GM12878 (cell line): ENCODE measurements at regions not wholly inside any gene's neighbourhood (a gene's known extent, or its start where the extent isn't known, plus 50 kb on each side); places are given as distances from the start of the nearest gene placed in this dataset.

Source experiments
- ATAC-seq: fragments of 200-7000 bp; cut with Tn5 transposase; 3 replicates; pipeline ENCODE4 v1.9.1; 2020; ENCODE audit warnings: mild to moderate bottlenecking, moderate library complexity
- BruUV-seq: library from RNA; stranded (reverse); fragments of 400-500 nt; replicated peaks from 2 replicates; lab custom pipeline; 2021; lab: Mats Ljungman, UMichigan
- CTCF ChIA-PET: fragments of 300-600 bp; sonication (Branson Sonifier 250); formaldehyde crosslinking; extraction: SDS; loops from one replicate; lab custom pipeline; 2021; ENCODE audit warnings: inconsistent platforms; lab: Yijun Ruan, JAX
- POLR2A ChIA-PET: fragments of 350-600 bp; formaldehyde crosslinking; extraction: SDS; loops from one replicate; lab custom pipeline; 2021; ENCODE audit warnings: inconsistent platforms; lab: Charles Lee
- RAD21 ChIA-PET: fragments of 300-600 bp; sonication (Branson Sonifier 250); formaldehyde crosslinking; loops from one replicate; lab custom pipeline; 2023; ENCODE audit warnings: antibody characterized with exemption; ENCODE audit not compliant: unreplicated experiment; lab: Charles Lee
- SMC1A ChIA-PET: fragments of 300-600 bp; sonication (Branson Sonifier 250); formaldehyde crosslinking; loops from one replicate; lab custom pipeline; 2023; ENCODE audit not compliant: unreplicated experiment, uncharacterized antibody; lab: Charles Lee
- DNase-seq: peaks from one replicate; pipeline ENCODE4 v3.0.0-alpha.2; 2011; ENCODE audit warnings: low read depth, low spot score
- FAIRE-seq: peaks from 3 replicates; lab custom pipeline; 2011; peaks lifted over from hg19 to GRCh38; lab: Jason Lieb, UNC
- H2AFZ ChIP-seq: 2 replicates; pipeline ENCODE4 v1.6.0; 2011; ENCODE audit warnings: low read depth, low read length, control low read depth; ENCODE audit not compliant: control insufficient read depth
- H3K27ac ChIP-seq: 2 replicates; pipeline ENCODE4 v1.5.1; 2011; ENCODE audit warnings: control low read depth; ENCODE audit not compliant: control insufficient read depth, insufficient read depth
- H3K27me3 ChIP-seq, 2 experiments: replicated peaks in 1 of 2; 2 replicates each; pipeline versions ENCODE4 v1.6.0 to v1.6.1; 2011; ENCODE audit warnings: low read length in 1 of 2; ENCODE audit not compliant: control insufficient read depth in 2 of 2, insufficient read depth in 2 of 2
- H3K36me3 ChIP-seq, 2 experiments: 2 replicates each; pipeline ENCODE4 v1.5.1; 2011; ENCODE audit warnings: low read length in 1 of 2; ENCODE audit not compliant: control insufficient read depth in 2 of 2, insufficient read depth in 2 of 2
- H3K4me1 ChIP-seq: 2 replicates; pipeline ENCODE4 v1.6.1; 2011; ENCODE audit warnings: mild to moderate bottlenecking, low read length, moderate library complexity, mixed read lengths; ENCODE audit not compliant: control insufficient read depth, insufficient read depth
- H3K4me2 ChIP-seq: 2 replicates; pipeline ENCODE4 v1.6.0; 2011; ENCODE audit warnings: control low read depth; ENCODE audit not compliant: control insufficient read depth, insufficient read depth
- H3K4me3 ChIP-seq: fragments of 200-600 bp; sonication (generic); 2 replicates; pipeline ENCODE4 v1.5.1; 2016
- H3K79me2 ChIP-seq: 2 replicates; pipeline ENCODE4 v1.6.0; 2011; ENCODE audit warnings: low read length; ENCODE audit not compliant: control insufficient read depth, insufficient read depth
- H3K9ac ChIP-seq: 2 replicates; pipeline ENCODE4 v1.8.0; 2011; ENCODE audit warnings: low read length, control low read depth, mixed read lengths; ENCODE audit not compliant: control insufficient read depth, insufficient read depth
- H3K9me3 ChIP-seq: replicated peaks from 3 replicates; pipeline ENCODE4 v1.5.1; 2011; ENCODE audit warnings: mild to moderate bottlenecking, low read length; ENCODE audit not compliant: control insufficient read depth, insufficient read depth
- H4K20me1 ChIP-seq: 2 replicates; pipeline ENCODE4 v1.6.0; 2011; ENCODE audit not compliant: control insufficient read depth, insufficient read depth
- ATF2 ChIP-seq: IDR thresholded peaks from 2 replicates; pipeline ENCODE4 v1.6.1; 2012; ENCODE audit warnings: low read length, inconsistent platforms
- CEBPZ ChIP-seq: fragments of 150-350 bp; IDR thresholded peaks from 2 replicates; pipeline ENCODE4 v1.6.1; 2016; ENCODE audit warnings: low read depth, low read length
- CUX1 ChIP-seq: IDR thresholded peaks from 2 replicates; pipeline ENCODE4 v1.6.1; 2012; ENCODE audit warnings: improper control_type of control experiment, low read depth, low read length; ENCODE audit not compliant: insufficient replicate concordance
- DPF2 ChIP-seq: fragments of 450-650 bp; IDR thresholded peaks from 2 replicates; pipeline ENCODE4 v1.6.1; 2017; ENCODE audit warnings: mild to moderate bottlenecking
- EP300 ChIP-seq, 2 experiments: fragments of 150-350 bp in 1 of 2; IDR thresholded peaks; 2 replicates each; pipeline ENCODE4 v1.6.1; 2011 to 2012; ENCODE audit warnings: low read depth in 2 of 2, low read length in 2 of 2, borderline replicate concordance in 1 of 2, improper control_type of control experiment in 1 of 2, inconsistent platforms in 1 of 2; ENCODE audit not compliant: control insufficient read depth in 1 of 2
- RAD51 ChIP-seq: fragments of 450-650 bp; IDR thresholded peaks from 2 replicates; pipeline ENCODE4 v1.6.1; 2016; ENCODE audit warnings: moderate library complexity, mild to moderate bottlenecking, inconsistent platforms
- WGBS: methylation state at CpG from one replicate; pipeline ENCODE4 v1.1.6; 2016; ENCODE audit warnings: low lambda C conversion rate; ENCODE audit not compliant: insufficient replicate concordance, insufficient coverage; ENCODE audit errors: missing lambda C conversion rate; 5-methylcytosine and 5-hydroxymethylcytosine counted together
- in situ Hi-C: fragments of 300-500 bp; cut with MboI; formaldehyde crosslinking; loops from 9 replicates; pipeline ENCODE4 v1.14.3; 2018; ENCODE audit warnings: mixed read lengths
- intact Hi-C: fragments of 100-400 bp; cut with micrococcal nuclease; formaldehyde crosslinking; loops from one replicate; pipeline ENCODE4 v1.14.2; 2022; ENCODE audit not compliant: unreplicated experiment

- no peak overlapping the region for H2AFZ ChIP-seq
- RAD21 ChIA-PET: interaction anchor here (0.6 kb wide), 1 partner anchor 9 kb away, joined by 3 read pairs; no protein-coding TSS in a partner anchor
- H3K36me3 ChIP-seq: no peaks in the 10 kb centered on the region
- no peak overlapping the region for H3K4me3 ChIP-seq
- FAIRE-seq (no peak), DNase-seq (no peak), ATAC-seq (no peak)
- no peak overlapping the region for H3K9ac ChIP-seq
- intact Hi-C loops (no loop called here), in situ Hi-C loops (no loop called here)
- no peak overlapping the region for H3K4me2 ChIP-seq
- no peak for TF ChIP-seq CEBPZ
- no peak for TF ChIP-seq CUX1
- TF ChIP-seq DPF2: no peak
- no peak for TF ChIP-seq ATF2
- TF ChIP-seq EP300 (IDR thresholded peaks at IDR 0.05; ENCODE audit: borderline replicate concordance in 1 of 2, control insufficient read depth in 1 of 2, low read depth in 2 of 2, low read length in 2 of 2): no peak
- TF ChIP-seq RAD51: no peak
- POLR2A ChIA-PET: no interaction called here
- no TSS peak for BruUV-seq
- H4K20me1 ChIP-seq: no peaks in the 10 kb centered on the region
- no peaks in the 10 kb centered on the region for H3K27me3 ChIP-seq
- H3K9me3 ChIP-seq: no peaks in the 10 kb centered on the region
- H3K79me2 ChIP-seq: no peaks in the 10 kb centered on the region
- H3K4me1 ChIP-seq: no peaks in the 10 kb centered on the region
- no peak overlapping the region for H3K27ac ChIP-seq
- CTCF ChIA-PET: no interaction called here
- SMC1A ChIA-PET: interaction anchor here (0.6 to 1.5 kb wide), 3 partner anchors 16 to 19 kb away, joined by 3 read pairs; no protein-coding TSS in a partner anchor
- 2% methylated on average over 5 of the region's 5 CpGs for WGBS
Observed at GRCh38 chr6:4503700-4504099, 272.5 kb upstream of the CDYL start.
